ENCODE measurements at regions not wholly inside any gene's neighbourhood (a gene's known extent, or its start where the extent isn't known, plus 50 kb on each side); places are given as distances from the start of the nearest gene placed in this dataset.

GRCh38 chr5:180421672-180422071 lies 68.5 kb upstream of the GFPT2 start:
- Histone ChIP-seq H3K27me3 (ENCODE audit: insufficient read depth, low read length) (no peaks in the 10 kb centered on the region), H3K79me2 (ENCODE audit: insufficient read depth, low read length) (no peaks in the 10 kb centered on the region), H3K9me2 (ENCODE audit: insufficient read depth) (no peaks in the 10 kb centered on the region), H2AFZ (ENCODE audit: low read depth, low read length, poor library complexity, severe bottlenecking) (no peak overlapping the region), H3K9me3 (ENCODE audit: control insufficient read depth in 1 of 2, insufficient read depth in 1 of 2, low read depth in 1 of 2, low read length in 2 of 2) (no peaks in the 10 kb centered on the region), H3K36me3 (ENCODE audit: control insufficient read depth in 1 of 2, insufficient read depth in 2 of 2, low read length in 2 of 2) (no peaks in the 10 kb centered on the region), H3K27ac (ENCODE audit: low read depth, low read length) (no peak overlapping the region), H3K9ac (ENCODE audit: low read length) (no peak overlapping the region), H3K4me2 (ENCODE audit: low read length) (no peak overlapping the region), H3K4me3 (replicated peaks in 1 of 2; ENCODE audit: low read depth in 1 of 2, low read length in 2 of 2) (no peak overlapping the region), H4K20me1 (ENCODE audit: insufficient read depth) (no peaks in the 10 kb centered on the region), H3K4me1 (ENCODE audit: control insufficient read depth in 1 of 2, insufficient read depth in 2 of 2, low read length in 2 of 2) (no peaks in the 10 kb centered on the region)
- ChIA-PET RAD21 (ENCODE audit: low non-redundant PET in 1 of 2, low total read pairs in 2 of 2, uncharacterized antibody in 2 of 2, unreplicated experiment in 2 of 2) (no interaction called here), POLR2A (no interaction called here), CTCF (no interaction called here)
- BruUV-seq (replicated peaks) = no TSS peak
- DNase-seq (ENCODE audit: low read depth, low spot score) = no peak
- ATAC-seq = no peak
- TF ChIP-seq ZFX (IDR thresholded peaks at IDR 0.05) (no peak), CTCF (IDR thresholded peaks at IDR 0.05 in 2 of 3, conservative IDR thresholded peaks at IDR 0.05 in 1 of 3; ENCODE audit: borderline replicate concordance in 1 of 3, insufficient read depth in 1 of 3, low read depth in 2 of 3, low read length in 2 of 3) (no peak), POLR2AphosphoS5 (IDR thresholded peaks at IDR 0.05; ENCODE audit: low read depth, low read length) (no peak), YY1 (IDR thresholded peaks at IDR 0.05; ENCODE audit: extremely low read depth, insufficient replicate concordance, low read depth, low read length) (no peak), MAX (IDR thresholded peaks at IDR 0.05) (no peak), ATF3 (IDR thresholded peaks at IDR 0.05) (no peak), RAD21 (IDR thresholded peaks at IDR 0.05; ENCODE audit: low read depth) (no peak), POLR2A (IDR thresholded peaks at IDR 0.05; ENCODE audit: borderline replicate concordance, extremely low read depth, insufficient read depth, insufficient read length) (no peak), ZNF274 (IDR thresholded peaks at IDR 0.05; ENCODE audit: low read depth, low read length) (no peak), FOSL1 (IDR thresholded peaks at IDR 0.05; ENCODE audit: low read depth) (no peak), TCF7L2 (IDR thresholded peaks at IDR 0.05; ENCODE audit: borderline replicate concordance, extremely low read depth, insufficient read depth, insufficient read length) (no peak), SP1 (IDR thresholded peaks at IDR 0.05; ENCODE audit: low read depth) (no peak), SRF (IDR thresholded peaks at IDR 0.05; ENCODE audit: low read depth) (no peak), CBX3 (IDR thresholded peaks at IDR 0.05; ENCODE audit: low read depth) (no peak), EGR1 (IDR thresholded peaks at IDR 0.05; ENCODE audit: low read depth) (no peak)
- intact Hi-C loops (cut with micrococcal nuclease) = no loop called here
